Dermis blood vessel endothelial cell (primary cell): ENCODE measurements at regions not wholly inside any gene's neighbourhood (a gene's known extent, or its start where the extent isn't known, plus 50 kb on each side); places are given as distances from the start of the nearest gene placed in this dataset.
"Not testable (repeated sequence)": the region's sequence is repeated elsewhere in the genome, so short reads cannot be mapped to it uniquely, and the experiment has no call there.

ENCODE experiments used
- DNase-seq: peaks from one replicate; pipeline ENCODE4 v3.0.0; 2010

DNA sequence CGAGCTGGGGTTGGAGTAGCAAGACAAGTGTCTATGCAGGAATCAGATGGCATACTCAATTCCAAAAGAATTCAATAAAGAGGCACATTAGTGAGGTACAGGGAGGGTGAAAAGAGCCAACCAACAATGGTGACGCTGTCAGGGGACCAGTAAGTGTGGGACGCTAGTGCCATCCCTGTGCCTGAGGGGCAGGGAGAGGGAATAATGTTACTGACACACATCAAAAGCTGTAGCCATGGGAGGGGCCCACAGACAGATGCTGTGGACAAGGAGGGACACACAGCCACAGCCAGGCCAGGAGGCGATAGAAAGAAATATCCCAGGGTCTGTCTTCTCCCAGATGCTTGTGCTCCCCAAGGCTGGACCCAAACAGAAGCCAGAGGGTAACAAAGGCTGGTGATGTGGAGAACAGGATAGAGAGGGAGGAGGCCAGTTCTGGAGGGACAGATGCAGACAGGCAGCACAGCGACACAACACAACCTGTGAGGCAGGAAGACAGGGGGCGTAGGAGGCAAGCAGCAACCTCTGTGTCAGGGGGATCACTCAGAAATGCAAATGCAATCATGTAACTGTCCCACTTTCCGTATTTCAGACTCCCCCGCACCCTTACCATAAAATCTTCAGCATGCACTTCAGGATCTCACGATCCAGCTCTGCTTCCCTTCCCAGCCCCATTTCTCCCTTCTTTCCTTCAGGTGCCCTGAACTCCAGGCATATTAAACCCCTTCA is 240.5 kb upstream of the FZD8 start:
- no peak for DNase-seq

DNA sequence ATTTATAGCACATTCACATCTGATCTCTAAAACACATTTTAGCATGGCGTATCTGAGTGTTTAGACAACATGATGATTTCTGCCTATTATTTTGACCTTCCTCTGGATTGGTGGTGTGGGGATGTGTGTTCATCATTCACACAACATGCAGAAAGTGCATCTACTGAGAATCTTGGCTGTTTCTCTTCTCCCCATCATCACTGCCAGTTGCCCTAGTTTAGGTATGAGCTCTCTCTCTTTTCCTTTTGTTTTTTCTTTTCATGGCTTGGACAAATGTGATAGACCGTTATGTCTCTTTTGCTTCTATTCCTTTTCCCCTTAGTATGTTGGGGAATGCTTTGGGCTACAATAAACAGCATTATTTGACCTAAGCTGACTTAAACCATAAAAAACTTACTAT is 239.2 kb upstream of the FZD8 start:
- no peak for DNase-seq

DNA sequence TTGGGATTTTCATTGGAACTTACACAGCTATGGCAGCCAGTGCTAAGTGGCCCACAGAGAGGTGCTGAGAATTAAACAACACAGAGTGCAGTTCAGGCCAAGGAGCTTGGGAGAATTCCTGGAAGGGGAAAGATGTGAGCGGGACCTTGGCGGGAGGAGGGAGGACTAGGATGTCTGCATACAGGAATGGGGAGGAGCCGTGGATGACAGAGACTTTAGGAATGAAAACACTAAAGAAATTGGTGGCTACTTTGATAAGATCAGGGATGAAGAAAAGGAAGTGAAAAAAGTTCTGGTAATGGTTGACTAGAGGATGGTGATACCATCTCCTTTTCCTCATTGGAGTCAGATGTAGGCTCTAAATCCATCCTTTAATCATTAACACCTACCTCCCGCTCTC is 234.2 kb upstream of the FZD8 start:
- no peak for DNase-seq

DNA sequence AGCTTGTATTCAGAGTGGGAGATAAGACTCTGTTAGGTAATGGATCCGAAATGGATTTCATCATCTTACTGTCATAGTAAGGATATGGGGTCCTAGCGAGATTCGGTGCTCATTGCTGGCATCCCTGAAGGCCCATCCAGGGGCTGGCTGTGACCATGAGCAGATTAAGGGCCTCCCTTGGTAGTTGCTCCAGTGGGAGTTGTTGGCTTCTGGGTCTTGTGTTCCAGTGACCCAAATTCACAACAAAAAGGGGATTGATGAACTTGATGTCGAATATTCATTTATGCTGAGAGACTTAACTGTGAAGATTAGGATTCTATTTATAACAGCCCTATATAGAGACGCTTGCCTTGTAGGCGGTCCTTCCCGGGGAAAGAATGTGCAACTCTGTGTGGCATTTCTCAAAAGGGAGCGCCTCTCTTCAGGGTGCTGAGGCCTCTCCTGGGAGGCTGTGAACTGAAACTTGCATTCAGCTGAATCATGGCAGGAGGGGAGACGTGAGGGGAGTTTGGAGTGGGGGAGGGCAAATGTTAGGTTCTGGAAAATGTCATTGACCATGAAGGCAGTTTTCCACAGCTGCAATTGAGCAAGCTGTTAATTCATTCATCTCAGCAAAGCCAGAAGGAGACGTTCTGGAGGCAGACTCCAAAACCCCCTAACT is 233.1 kb upstream of the FZD8 start:
- DNase-seq, result no peak

DNA sequence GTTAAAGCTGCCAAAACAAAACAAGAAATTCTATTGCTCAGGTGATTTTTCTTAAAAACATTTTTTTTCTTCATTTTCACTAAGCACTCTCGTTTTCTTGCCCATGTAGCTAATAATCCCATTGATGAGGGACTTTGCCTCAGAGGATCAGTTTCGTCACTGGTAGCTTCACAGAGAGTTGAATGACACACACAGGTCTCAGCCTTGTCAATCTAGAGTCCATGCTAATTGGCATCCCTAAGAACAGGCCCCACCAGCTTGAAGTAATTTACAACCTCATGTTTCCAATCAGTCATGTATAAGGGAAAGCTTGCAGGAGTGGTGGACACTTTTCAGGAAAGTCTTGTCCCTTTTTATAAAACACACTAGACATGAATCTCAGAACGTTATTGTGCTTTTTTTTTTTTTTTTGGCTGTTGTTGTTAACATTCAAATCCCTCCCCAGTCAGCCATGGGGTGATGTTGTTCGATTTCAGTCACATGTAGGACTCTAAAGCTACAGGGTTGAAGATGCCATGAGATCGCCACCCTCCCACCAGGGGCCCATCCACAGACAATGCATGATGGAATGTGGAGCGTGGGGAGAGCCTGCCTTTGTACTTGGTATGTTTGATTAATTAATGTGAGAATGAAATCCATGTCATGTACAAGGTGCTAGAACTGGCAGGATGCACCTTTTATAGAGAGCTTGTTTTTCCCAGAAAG is 232.4 kb upstream of the FZD8 start:
- DNase-seq, result no peak

DNA sequence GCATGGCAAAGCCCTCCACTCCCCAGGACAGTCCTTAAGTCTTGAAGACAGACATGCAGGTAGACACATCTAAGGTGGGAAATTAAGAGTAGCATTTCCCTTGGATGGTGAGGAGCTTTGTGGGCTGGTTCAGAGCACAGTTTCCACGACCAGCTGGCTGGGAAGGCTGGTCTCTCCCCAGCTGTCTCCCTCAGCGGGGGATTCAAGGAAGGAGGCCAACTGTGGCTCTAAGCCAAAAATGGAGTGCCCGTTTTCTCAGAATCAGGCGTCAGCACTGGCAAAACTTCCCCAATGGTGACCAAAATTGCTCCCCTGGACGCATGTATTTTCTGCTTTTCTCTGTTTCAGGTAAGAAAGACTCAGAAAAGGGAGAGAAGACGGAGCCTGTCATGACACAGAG is 230.6 kb upstream of the FZD8 start:
- DNase-seq, result no peak

DNA sequence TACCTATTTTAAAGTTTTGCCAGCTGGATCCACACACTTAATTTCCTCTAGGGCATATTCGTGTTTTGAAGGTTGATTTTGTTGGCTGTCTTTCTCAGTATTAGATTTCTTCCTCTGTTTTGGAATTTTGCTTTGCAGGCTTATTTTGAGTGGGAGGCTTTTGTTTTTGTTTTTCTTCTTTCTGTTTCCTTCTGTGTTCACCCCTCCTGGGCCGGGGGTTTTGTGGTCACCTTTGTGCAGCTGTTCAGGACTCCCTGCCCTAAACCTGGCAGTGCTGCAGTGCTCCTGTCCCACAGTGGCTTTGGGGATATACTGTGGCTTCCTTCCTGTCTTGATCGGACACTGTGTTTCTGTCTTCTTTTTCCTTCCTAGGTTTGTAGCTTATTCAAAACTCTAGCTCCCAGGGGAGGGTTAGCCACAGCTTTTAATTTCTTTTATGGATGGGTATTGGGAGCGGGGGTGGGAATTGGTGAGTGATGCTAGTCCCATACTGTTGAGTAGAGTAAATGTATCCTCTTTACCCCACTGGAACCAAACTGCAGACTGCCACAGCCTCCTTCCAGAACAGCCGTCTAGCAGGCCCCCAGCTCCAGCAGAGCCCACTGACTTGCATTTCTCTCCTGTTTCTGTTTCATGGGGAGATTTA is 228.7 kb upstream of the FZD8 start:
- no peak for DNase-seq

DNA sequence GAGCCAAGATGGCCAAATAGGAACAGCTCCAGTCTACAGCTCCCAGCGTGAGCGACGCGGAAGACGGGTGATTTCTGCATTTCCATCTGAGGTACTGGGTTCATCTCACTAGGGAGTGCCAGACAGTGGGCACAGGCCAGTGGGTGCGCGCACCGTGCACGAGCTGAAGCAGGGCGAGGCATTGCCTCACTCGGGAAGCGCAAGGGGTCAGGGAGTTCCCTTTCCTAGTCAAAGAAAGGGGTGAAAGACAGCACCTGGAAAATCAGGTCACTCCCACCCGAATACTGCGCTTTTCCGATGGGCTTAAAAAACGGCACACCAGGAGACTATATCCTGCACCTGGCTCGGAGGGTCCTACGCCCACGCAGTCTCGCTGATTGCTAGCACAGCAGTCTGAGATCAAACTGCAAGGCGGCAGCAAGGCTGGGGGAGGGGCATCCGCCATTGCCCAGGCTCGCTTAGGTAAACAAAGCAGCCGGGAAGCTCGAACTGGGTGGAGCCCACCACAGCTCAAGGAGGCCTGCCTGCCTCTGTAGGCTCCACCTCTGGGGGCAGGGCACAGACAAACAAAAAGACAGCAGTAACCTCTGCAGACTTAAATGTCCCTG is 216.7 kb upstream of the FZD8 start:
- not testable (repeated sequence) for DNase-seq

DNA sequence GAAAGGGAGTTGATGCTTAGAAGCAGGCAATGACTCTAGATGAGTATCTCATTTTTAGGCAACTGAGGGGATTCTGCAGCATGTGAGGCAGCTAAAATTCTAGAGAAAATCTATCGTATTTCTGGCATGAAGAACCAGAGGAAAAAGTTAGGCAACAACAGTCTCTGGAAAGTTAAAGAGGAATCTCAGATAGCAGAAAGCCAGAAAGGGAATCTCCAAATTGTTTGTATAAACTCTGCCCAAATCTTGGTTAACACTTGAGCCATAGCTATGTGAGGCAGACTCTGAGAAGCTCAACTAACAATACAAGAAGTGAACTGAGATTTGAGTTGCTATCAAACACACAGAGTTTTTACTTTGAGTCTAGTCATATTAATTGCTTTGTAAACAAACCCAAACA is 215.8 kb upstream of the FZD8 start:
- DNase-seq, result no peak

DNA sequence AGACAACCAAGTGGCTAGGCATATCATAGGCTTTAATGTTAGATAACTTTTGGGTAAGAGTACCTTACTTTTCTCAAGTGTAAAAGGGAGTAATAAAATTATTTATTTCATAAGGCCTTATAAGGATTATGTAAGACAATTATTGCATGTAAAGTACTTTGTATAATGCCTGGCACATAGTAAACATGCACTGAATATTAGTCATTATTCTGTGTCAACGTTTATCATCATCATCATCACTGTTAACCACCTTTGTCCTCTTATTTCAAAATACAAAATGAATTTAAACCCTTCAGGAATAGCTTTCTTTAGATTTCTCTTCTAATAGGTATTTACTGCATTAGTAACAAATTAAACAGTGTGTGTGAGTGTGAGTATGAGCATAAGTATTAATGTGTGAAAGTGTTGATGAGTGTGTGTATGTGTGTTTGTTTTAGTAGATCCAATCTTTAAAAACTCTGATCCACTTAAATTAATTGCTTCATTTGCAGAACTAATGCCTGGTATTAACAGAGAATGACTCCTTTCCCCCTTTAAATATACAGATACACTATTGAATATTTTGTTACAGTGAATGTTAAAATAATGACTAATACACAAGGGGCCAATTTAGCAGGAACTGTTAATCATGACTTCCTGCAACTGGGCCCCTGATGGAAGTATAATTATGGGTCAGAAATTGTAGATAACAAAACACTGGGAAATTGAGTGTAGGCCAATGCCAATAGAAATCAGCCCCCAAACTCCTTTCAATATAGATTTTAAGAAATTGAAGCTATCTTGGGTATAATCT is 213.3 kb upstream of the FZD8 start:
- peak; percentile 34 for DNase-seq

DNA sequence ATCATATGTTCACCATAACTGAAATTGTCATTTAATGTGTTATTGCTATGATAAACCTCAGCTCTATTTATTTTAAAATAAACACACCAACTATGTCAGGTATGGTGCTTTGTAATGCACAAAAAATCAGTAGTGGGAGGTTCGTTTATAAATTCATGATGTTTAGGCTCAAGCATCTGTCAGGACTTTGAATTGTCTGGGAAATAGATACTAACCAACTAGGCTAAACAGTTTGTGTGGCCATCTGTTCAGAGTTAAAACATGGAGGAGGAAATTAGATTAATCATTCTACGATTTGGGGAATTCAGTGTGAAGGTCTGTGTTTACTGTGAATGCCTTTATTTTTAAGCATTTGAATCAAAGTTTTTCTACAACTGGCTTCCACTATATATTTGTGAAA is 212.6 kb upstream of the FZD8 start:
- DNase-seq, result no peak

DNA sequence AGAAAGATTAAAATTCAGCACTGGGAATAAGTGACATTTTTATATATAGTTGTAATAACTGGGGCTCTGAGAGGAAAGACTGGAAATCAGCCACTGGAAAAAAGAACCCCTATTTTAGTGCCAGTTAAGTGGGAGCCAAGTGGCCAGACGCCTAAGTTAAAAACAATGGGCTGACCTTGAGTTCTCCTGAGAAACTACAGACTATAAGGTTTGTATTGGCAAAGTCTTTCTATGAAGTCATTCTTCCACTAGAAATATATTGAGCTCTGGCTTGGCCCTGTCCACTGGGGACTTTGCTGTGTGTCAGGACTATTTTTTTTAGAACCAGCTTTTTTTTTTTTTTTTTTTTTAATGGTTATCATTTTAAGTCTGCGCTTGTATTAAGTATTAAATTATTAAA is 210.6 kb upstream of the FZD8 start:
- DNase-seq, result peak; percentile 49

DNA sequence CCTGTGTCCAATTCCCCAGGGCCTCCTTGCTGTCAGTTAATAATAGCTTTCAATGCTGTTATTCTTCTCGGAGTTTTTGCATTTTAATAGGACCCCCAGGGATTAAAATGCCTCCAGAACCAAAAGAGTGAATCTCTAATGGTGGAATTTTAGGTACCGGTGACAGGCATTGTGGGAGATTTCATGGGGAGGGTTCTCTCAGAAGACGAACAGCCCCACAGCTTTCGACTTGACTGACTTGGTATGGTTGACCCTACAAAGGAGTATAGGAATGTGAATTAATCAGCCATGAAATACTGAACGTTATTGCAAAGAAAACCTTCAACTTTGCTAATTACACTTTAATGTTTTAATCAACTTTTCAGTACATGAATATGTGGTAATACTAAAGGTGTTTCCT is 206.3 kb upstream of the FZD8 start:
- no peak for DNase-seq

DNA sequence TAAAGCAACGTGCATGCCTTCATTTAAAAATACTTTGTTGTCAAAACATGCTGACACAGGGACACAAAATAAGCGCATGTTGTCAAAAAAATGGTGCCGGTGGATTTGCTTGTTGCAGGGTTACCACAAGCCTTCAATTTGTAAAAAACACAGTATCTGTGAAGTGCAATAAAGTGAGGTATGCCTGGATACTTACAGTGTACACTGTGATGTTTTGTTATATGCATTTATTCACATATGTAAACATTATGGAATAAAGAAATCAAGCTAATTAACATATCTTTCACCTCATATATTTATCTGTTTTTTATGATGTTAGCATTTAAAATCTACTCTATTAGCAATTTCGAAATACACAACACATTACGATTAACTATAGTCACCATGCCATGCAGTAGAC is 202.6 kb upstream of the FZD8 start:
- DNase-seq, result no peak

DNA sequence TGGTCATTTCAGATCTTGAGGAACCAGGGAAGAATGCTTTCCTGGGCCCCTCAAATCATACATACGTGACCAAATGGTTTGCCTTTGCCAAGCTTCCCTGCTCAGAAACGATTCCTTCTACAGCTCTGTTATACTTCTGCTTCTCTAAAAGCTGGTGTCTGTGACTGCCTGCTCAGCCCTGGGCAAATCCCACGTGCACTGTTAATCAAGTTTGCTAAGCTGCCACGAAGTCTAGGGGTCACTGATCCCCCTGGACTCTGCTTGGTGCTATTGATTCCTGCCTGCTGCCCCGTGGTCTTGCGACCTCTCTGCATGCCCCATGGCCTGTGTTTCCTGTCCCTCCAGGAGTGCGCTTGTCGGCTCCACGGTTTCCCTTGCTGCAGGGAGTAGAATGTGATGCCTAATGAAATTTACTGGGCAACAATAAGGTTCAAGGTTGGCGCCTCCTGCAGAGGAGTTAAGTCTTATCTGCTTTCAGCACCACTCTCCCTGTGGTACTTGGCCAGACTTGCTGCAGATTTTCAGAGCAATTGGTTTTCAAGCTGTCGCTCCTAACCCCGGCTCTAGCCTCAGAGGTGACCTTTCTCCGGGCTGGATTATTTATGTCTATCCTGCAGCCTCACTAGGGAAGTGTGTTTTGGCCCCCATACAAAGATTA is 201.6 kb upstream of the FZD8 start:
- DNase-seq, result peak; percentile 54

DNA sequence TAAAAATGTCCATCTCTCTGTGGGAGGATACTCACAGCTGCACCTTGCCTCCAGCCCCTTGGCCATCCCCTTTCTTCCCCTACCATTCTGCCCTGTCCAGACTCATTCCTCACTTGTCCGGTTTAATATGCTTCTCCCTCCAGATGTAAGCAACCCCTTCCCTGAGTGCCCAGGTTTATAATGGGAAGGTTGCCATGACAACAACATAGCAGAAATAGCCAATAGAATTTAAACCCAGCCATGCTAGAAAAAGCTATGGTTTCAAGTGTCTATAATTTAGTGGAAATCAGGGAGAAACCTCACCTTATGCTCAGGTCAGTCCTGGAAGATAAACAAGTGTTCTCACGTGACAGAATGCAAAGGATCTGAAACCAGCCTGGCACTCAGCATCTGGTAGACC is 196.0 kb upstream of the FZD8 start:
- no peak for DNase-seq

DNA sequence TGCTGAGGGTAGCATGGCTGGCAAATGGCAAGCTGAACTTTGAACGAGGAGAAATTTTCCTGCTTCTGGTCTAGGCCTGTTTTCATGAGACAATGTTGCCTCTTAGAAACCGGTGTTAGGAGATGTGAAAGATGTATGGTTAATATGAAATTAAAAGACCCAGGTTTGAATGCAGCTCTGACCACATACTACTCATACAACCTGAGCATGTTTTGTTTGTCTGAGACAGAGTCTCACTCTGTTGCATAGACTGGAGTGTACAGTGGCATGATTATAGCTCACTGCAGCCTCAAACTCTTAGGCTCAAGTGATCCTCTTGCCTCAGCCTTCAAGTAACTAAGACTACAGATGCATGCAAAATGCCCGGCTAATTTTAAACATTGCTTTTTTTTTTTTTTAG is 193.4 kb upstream of the FZD8 start:
- DNase-seq, result no peak

DNA sequence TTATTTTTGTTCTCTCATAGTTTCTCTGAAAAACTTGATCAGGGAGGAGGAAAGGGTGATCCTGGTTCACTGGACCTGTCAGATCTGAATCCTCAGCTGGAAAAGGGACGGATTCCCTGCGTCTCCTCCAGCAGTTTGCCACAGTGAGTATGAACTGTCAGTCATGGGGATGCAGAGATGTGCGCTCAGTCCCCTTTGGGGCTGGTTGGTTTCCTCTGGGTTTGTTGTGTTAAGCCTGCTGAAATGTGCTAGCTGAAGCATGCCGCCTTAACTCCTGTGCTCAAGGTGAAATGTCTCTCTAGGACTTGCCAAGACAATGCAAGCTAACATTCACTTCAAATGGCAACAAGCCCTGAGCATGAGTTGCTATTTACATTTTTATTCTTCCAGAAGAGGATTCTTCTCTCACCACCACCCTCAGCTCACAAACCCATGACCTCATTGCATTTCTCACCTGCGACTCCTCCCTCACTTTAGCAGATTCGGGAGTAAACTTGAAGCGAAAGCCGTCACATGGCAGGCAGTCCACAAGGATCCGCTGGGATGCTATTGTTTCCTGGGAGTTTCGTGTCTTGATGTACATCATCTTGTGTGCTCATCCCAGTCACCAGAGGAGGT is 192.9 kb upstream of the FZD8 start:
- no peak for DNase-seq

DNA sequence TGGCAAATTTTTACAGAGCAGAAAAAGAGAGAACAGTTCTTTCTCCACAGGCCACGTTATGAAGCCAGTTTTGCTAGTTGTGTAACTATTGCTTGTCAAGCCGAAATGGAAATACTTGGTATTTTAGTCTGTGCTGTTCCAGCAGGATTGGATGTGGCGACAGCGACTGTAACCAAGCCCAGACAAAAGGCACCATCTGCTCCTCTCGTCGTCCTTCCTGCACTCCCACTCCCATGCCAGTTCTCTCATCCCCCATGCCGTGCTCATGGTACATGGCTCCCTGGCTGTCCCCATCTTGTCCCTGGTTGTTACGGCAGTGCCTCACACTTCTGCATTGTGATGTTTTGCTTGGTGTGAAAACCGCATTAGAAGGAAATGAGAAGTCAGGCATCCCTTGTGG is 185.7 kb upstream of the FZD8 start:
- DNase-seq, result no peak

DNA sequence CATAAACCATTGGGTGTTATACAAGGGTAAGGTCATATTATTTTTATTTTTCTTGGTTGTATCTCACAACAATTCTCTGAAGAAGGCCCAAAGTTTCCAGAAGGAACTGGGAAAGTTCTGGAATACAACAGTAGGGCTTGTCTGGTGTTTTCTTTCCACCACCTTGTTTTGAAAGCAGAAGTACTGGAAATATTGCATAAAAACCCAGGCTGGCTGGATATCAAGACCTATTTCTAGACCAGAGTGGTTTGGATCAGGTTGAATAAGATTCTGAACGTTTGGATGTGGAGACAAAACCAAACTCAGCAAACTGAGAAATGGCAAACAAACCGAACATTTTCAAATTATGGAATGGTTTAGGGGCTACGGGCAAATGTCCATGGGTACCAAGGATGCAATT is 182.6 kb upstream of the FZD8 start:
- DNase-seq, result no peak

DNA sequence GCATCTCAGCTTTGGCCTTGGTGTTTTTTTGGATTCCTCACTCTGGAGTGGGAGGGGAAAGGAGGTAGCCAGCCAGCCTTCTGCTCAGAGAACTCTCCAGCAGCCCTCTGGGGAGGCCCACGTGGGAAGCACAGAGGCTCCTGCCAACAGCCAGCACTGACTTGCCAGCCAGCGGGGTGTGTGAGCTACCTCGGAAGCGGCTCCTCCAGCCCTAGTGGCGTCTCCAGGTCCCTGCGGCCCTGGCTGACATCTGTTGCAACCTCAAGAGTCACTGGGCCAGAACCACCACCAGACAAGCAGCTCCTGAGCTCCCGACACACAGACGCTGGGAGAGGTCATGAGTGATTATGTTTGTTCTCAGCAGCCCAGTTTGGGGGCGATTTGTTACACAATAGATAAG is 180.2 kb upstream of the FZD8 start:
- DNase-seq, result no peak
